Keratinocyte (primary cell): ENCODE measurements at regions not wholly inside any gene's neighbourhood (a gene's known extent, or its start where the extent isn't known, plus 50 kb on each side); places are given as distances from the start of the nearest gene placed in this dataset.

Source experiments
- DNase-seq: peaks from one replicate; pipeline ENCODE4 v3.0.0-alpha.2; 2011; ENCODE audit warnings: low read depth, missing footprints, low spot score
- FAIRE-seq: peaks from 2 replicates; lab custom pipeline; 2011; peaks lifted over from hg19 to GRCh38; lab: Jason Lieb, UNC
- H2AFZ ChIP-seq: 2 replicates; pipeline ENCODE4 v1.6.0; 2012; ENCODE audit warnings: low read length, control low read depth, inconsistent platforms; ENCODE audit not compliant: control insufficient read depth
- H3K27ac ChIP-seq: 2 replicates; pipeline ENCODE4 v1.5.1; 2011; ENCODE audit warnings: low read length; ENCODE audit not compliant: control insufficient read depth, insufficient read depth
- H3K27me3 ChIP-seq: 3 replicates; pipeline ENCODE4 v1.6.0; 2011; ENCODE audit warnings: low read length; ENCODE audit not compliant: control insufficient read depth, insufficient read depth; ENCODE audit errors: extremely low read depth
- H3K36me3 ChIP-seq, 2 experiments: 2 replicates in 1 of 2; 3 replicates in 1 of 2; pipeline ENCODE4 v1.5.1; 2011; ENCODE audit warnings: low read length in 2 of 2, mild to moderate bottlenecking in 1 of 2; ENCODE audit not compliant: control insufficient read depth in 2 of 2, insufficient read depth in 2 of 2; ENCODE audit errors: extremely low read depth in 1 of 2
- H3K4me1 ChIP-seq: 3 replicates; pipeline ENCODE4 v1.5.1; 2011; ENCODE audit warnings: low read length; ENCODE audit not compliant: control insufficient read depth, insufficient read depth; ENCODE audit errors: extremely low read depth
- H3K4me2 ChIP-seq: 3 replicates; pipeline ENCODE4 v1.6.0; 2011; ENCODE audit warnings: low read depth, low read length; ENCODE audit not compliant: control insufficient read depth, insufficient read depth; ENCODE audit errors: extremely low read depth
- H3K4me3 ChIP-seq, 3 experiments: fragments of 200-600 bp in 1 of 3; sonication (generic) in 1 of 3; 2 replicates in 2 of 3; 3 replicates in 1 of 3; pipeline ENCODE4 v1.5.1; 2011 to 2016; ENCODE audit warnings: low read length in 3 of 3, mild to moderate bottlenecking in 3 of 3, control low read depth in 2 of 3, inconsistent platforms in 1 of 3, low read depth in 1 of 3, mixed read lengths in 1 of 3, mixed run types in 1 of 3, moderate library complexity in 1 of 3; ENCODE audit not compliant: control insufficient read depth in 2 of 3, insufficient read depth in 2 of 3; ENCODE audit errors: extremely low read depth in 1 of 3
- H3K79me2 ChIP-seq: 2 replicates; pipeline ENCODE4 v1.6.0; 2012; ENCODE audit warnings: low read length; ENCODE audit not compliant: control insufficient read depth, insufficient read depth
- H3K9ac ChIP-seq: 3 replicates; pipeline ENCODE4 v1.6.0; 2011; ENCODE audit warnings: low read length; ENCODE audit not compliant: control insufficient read depth, insufficient read depth; ENCODE audit errors: extremely low read depth
- H3K9me1 ChIP-seq: 3 replicates; pipeline ENCODE4 v1.6.0; 2011; ENCODE audit warnings: low read length; ENCODE audit not compliant: control insufficient read depth, insufficient read depth; ENCODE audit errors: extremely low read depth
- H3K9me3 ChIP-seq: 2 replicates; pipeline ENCODE4 v1.5.1; 2012; ENCODE audit warnings: low read depth, low read length; ENCODE audit not compliant: control insufficient read depth
- H4K20me1 ChIP-seq: 3 replicates; pipeline ENCODE4 v1.6.0; 2011; ENCODE audit warnings: low read length; ENCODE audit not compliant: control insufficient read depth, insufficient read depth; ENCODE audit errors: extremely low read depth
- CTCF ChIP-seq, 3 experiments: IDR thresholded peaks in 1 of 3; conservative IDR thresholded peaks in 1 of 3; optimal IDR thresholded peaks in 1 of 3; 2 replicates in 2 of 3; 3 replicates in 1 of 3; pipeline versions ENCODE3 to v1.5.1; 2011; ENCODE audit warnings: low read length in 3 of 3, mild to moderate bottlenecking in 3 of 3, moderate library complexity in 2 of 3, control low read depth in 1 of 3, inconsistent platforms in 1 of 3; ENCODE audit not compliant: insufficient read depth in 2 of 3; ENCODE audit errors: extremely low read depth in 1 of 3
- EZH2 ChIP-seq: IDR thresholded peaks from one replicate; pipeline ENCODE4 v1.6.1; 2012; ENCODE audit warnings: inconsistent platforms, mild to moderate bottlenecking, low read length, moderate library complexity
- dilution Hi-C: fragments of 300-500 bp; cut with MboI; formaldehyde crosslinking; loops from one replicate; pipeline ENCODE4 v1.7.0; 2020; ENCODE audit warnings: low sequenced_read_pairs; ENCODE audit not compliant: extremely low pct_ligation_motif_present

- no peaks in the 10 kb centered on the region for H3K79me2 ChIP-seq
- H4K20me1 ChIP-seq = no peaks in the 10 kb centered on the region
- peak overlapping the region; percentile 68 for H2AFZ ChIP-seq
- H3K27ac ChIP-seq = peak overlapping the region; percentile 96
- no peaks in the 10 kb centered on the region for H3K27me3 ChIP-seq
- FAIRE-seq = peak; percentile 98
- no peaks in the 10 kb centered on the region for H3K9me3 ChIP-seq
- H3K36me3 ChIP-seq = no peaks in the 10 kb centered on the region
- DNase-seq = peak; percentile 77
- peak overlapping the region; percentile 75 for H3K9ac ChIP-seq
- no peak for TF ChIP-seq EZH2
- TF ChIP-seq CTCF (optimal IDR thresholded peaks at IDR 0.05 in 1 of 3, IDR thresholded peaks at IDR 0.05 in 1 of 3, conservative IDR thresholded peaks at IDR 0.05 in 1 of 3; ENCODE audit: extremely low read depth in 1 of 3, insufficient read depth in 2 of 3, low read length in 3 of 3) = no peak
- dilution Hi-C loops = no loop called here
- no peaks in the 10 kb centered on the region for H3K9me1 ChIP-seq
- H3K4me1 ChIP-seq = peaks cover 27% of the 10 kb centered on the region
- H3K4me2 ChIP-seq = peak overlapping the region; percentile 88
- H3K4me3 ChIP-seq = peak overlapping the region in 2 of 3 experiments; percentile 55 to 56
Measured at GRCh38 chr6:8627085-8627861, 191.9 kb upstream of the SLC35B3 start.

GRCh38 chr6:8624665-8625064 is 189.3 kb upstream of the SLC35B3 start:
- H3K27ac ChIP-seq = no peak overlapping the region
- TF ChIP-seq EZH2 = no peak
- TF ChIP-seq CTCF (optimal IDR thresholded peaks at IDR 0.05 in 1 of 3, IDR thresholded peaks at IDR 0.05 in 1 of 3, conservative IDR thresholded peaks at IDR 0.05 in 1 of 3; ENCODE audit: extremely low read depth in 1 of 3, insufficient read depth in 2 of 3, low read length in 3 of 3) = no peak

More at GRCh38 chr6:8624665-8625064, 189.3 kb upstream of the SLC35B3 start:
- Histone ChIP-seq H3K4me3 (no peak overlapping the region), H3K4me2 (no peak overlapping the region), H3K27me3 (no peaks in the 10 kb centered on the region), H4K20me1 (no peaks in the 10 kb centered on the region), H2AFZ (no peak overlapping the region), H3K9me3 (no peaks in the 10 kb centered on the region), H3K36me3 (no peaks in the 10 kb centered on the region), H3K9ac (no peak overlapping the region), H3K79me2 (no peaks in the 10 kb centered on the region), H3K4me1 (peaks cover 27% of the 10 kb centered on the region), H3K9me1 (no peaks in the 10 kb centered on the region)
- DNase-seq = no peak
- dilution Hi-C loops = no loop called here
- FAIRE-seq = no peak
